ENCODE measurements at regions not wholly inside any gene's neighbourhood (a gene's known extent, or its start where the extent isn't known, plus 50 kb on each side); places are given as distances from the start of the nearest gene placed in this dataset.

- Histone ChIP-seq H3K27me3 (no peaks in the 10 kb centered on the region), H3K4me3 (no peak overlapping the region), H3K9me3 (peaks cover 0 to 23% of the 10 kb centered on the region in 2 donors), H3K27ac (no peak overlapping the region), H3K36me3 (no peaks in the 10 kb centered on the region), H3K4me1 (no peaks in the 10 kb centered on the region)
- TF ChIP-seq CTCF (IDR thresholded peaks at IDR 0.05) = no peak
- DNase-seq (no peak), ATAC-seq (no peak)
- intact Hi-C loops (cut with DNase I) = no loop called here
These were observed 127.8 kb downstream of the PTGER3 start for GRCh38 chr1:70919706-70920323.
